Fibroblast of mammary gland (primary cell): ENCODE measurements at regions not wholly inside any gene's neighbourhood (a gene's known extent, or its start where the extent isn't known, plus 50 kb on each side); places are given as distances from the start of the nearest gene placed in this dataset.

ENCODE experiments used
- DNase-seq: peaks from one replicate; pipeline ENCODE4 v3.0.0-alpha.2; 2010; ENCODE audit warnings: low read depth
- H3K4me3 ChIP-seq: 2 replicates; pipeline ENCODE4 v1.5.1; 2011; ENCODE audit warnings: low read depth, mild to moderate bottlenecking, low read length, moderate library complexity; ENCODE audit not compliant: control insufficient read depth
- CTCF ChIP-seq: conservative IDR thresholded peaks from 2 replicates; pipeline ENCODE4 v1.5.1; 2011; ENCODE audit warnings: low read depth, low read length, inconsistent platforms; ENCODE audit not compliant: control insufficient read depth, insufficient read depth

GRCh38 chr1:98278055-98278454 lies 357.2 kb upstream of the DPYD start:
- DNase-seq = no peak
- H3K4me3 ChIP-seq = no peak overlapping the region
- TF ChIP-seq CTCF = no peak

- TF ChIP-seq CTCF = no peak
- no peak overlapping the region for H3K4me3 ChIP-seq
- DNase-seq = peak; percentile 67
Observed at GRCh38 chr1:98277118-98277517, 356.3 kb upstream of the DPYD start.

- DNase-seq = no peak
- no peak for TF ChIP-seq CTCF
- H3K4me3 ChIP-seq = no peak overlapping the region
Observed at GRCh38 chr1:98276514-98276913, 355.7 kb upstream of the DPYD start.

- no peak for DNase-seq
- no peak for TF ChIP-seq CTCF
- no peak overlapping the region for H3K4me3 ChIP-seq
Observed at GRCh38 chr1:98268316-98268715, 347.5 kb upstream of the DPYD start.

GRCh38 chr1:98267423-98267822 lies 346.6 kb upstream of the DPYD start:
- no peak for TF ChIP-seq CTCF
- DNase-seq = no peak
- no peak overlapping the region for H3K4me3 ChIP-seq

GRCh38 chr1:98264727-98265126 lies 343.9 kb upstream of the DPYD start:
- TF ChIP-seq CTCF = no peak
- no peak for DNase-seq
- H3K4me3 ChIP-seq = no peak overlapping the region

GRCh38 chr1:98260839-98261238 lies 340.0 kb upstream of the DPYD start:
- TF ChIP-seq CTCF = no peak
- H3K4me3 ChIP-seq = no peak overlapping the region
- no peak for DNase-seq
